HepG2 (cell line): ENCODE measurements at regions not wholly inside any gene's neighbourhood (a gene's known extent, or its start where the extent isn't known, plus 50 kb on each side); places are given as distances from the start of the nearest gene placed in this dataset.

Source experiments
- ATAC-seq: fragments of 200-7000 bp; cut with Tn5 transposase; 3 replicates; pipeline ENCODE4 v1.9.1; 2020; ENCODE audit warnings: mild to moderate bottlenecking, moderate library complexity
- BruUV-seq: library from RNA; stranded (reverse); fragments of 400-500 nt; replicated peaks from 2 replicates; lab custom pipeline; 2021; lab: Mats Ljungman, UMichigan
- CTCF ChIA-PET: fragments of 300-600 bp; formaldehyde crosslinking; extraction: SDS; loops from one replicate; lab custom pipeline; 2021; ENCODE audit warnings: low total read pairs, inconsistent platforms, low intra/inter-chr PET ratio; lab: Yijun Ruan, JAX
- POLR2A ChIA-PET: fragments of 350-600 bp; sonication (Branson Sonifier 250); formaldehyde crosslinking; loops from one replicate; lab custom pipeline; 2020; ENCODE audit warnings: antibody characterized with exemption, inconsistent platforms; lab: Yijun Ruan, JAX
- DNase-seq: peaks from one replicate; pipeline ENCODE4 v3.0.0-alpha.2; 2015; ENCODE audit warnings: low spot score
- FAIRE-seq: peaks from 3 replicates; lab custom pipeline; 2011; peaks lifted over from hg19 to GRCh38; lab: Jason Lieb, UNC
- H2AFZ ChIP-seq: one replicate; pipeline ENCODE4 v1.6.1; 2011; ENCODE audit warnings: low read length, inconsistent platforms
- H3K27ac ChIP-seq: fragments of 300-600 bp; 3 replicates; pipeline ENCODE4 v1.8.0; 2011; ENCODE audit warnings: mixed run types, mild to moderate bottlenecking, mixed read lengths, low read length, inconsistent platforms; ENCODE audit not compliant: insufficient read depth; ENCODE audit errors: extremely low read length
- H3K27me3 ChIP-seq, 2 experiments: fragments of 200-600 bp in 1 of 2; 2 replicates in 1 of 2; 3 replicates in 1 of 2; pipeline versions ENCODE4 v1.6.0 to v1.8.0; 2011; ENCODE audit warnings: low read length in 2 of 2, mild to moderate bottlenecking in 2 of 2, moderate library complexity in 2 of 2, inconsistent platforms in 1 of 2; ENCODE audit not compliant: insufficient read depth in 2 of 2, control insufficient read depth in 1 of 2
- H3K36me3 ChIP-seq, 2 experiments: fragments of 200-600 bp in 1 of 2; replicated peaks in 1 of 2; 2 replicates in 1 of 2; 3 replicates in 1 of 2; pipeline versions ENCODE4 v1.5.1 to v1.8.0; 2011; ENCODE audit warnings: low read length in 2 of 2, inconsistent platforms in 1 of 2; ENCODE audit not compliant: insufficient read depth in 2 of 2, control insufficient read depth in 1 of 2
- H3K4me1 ChIP-seq: 2 replicates; pipeline ENCODE4 v1.5.1; 2012; ENCODE audit warnings: low read length, inconsistent platforms; ENCODE audit not compliant: insufficient read depth
- H3K4me2 ChIP-seq: 2 replicates; pipeline ENCODE4 v1.6.0; 2011; ENCODE audit warnings: low read depth, low read length, inconsistent platforms
- H3K4me3 ChIP-seq, 3 experiments: fragments of 200-600 bp in 1 of 3; sonication (generic), shearing (Covaris generic) in 1 of 3; replicated peaks in 1 of 3; 2 replicates each; pipeline ENCODE4 v1.5.1; 2011 to 2016; ENCODE audit warnings: low read length in 3 of 3, inconsistent platforms in 2 of 3, low read depth in 2 of 3, mild to moderate bottlenecking in 2 of 3, control low read depth in 1 of 3, mixed read lengths in 1 of 3; ENCODE audit not compliant: insufficient read depth in 1 of 3
- H3K79me2 ChIP-seq: one replicate; pipeline ENCODE4 v1.6.1; 2011; ENCODE audit warnings: low read length, inconsistent platforms; ENCODE audit not compliant: insufficient read depth
- H3K9ac ChIP-seq: 2 replicates; pipeline ENCODE4 v1.6.0; 2011; ENCODE audit warnings: mild to moderate bottlenecking, low read depth, low read length, inconsistent platforms; ENCODE audit not compliant: insufficient read depth
- H3K9me3 ChIP-seq: 2 replicates; pipeline ENCODE4 v1.5.1; 2012; ENCODE audit warnings: mild to moderate bottlenecking, low read length
- H4K20me1 ChIP-seq: 2 replicates; pipeline ENCODE4 v1.6.0; 2011; ENCODE audit warnings: inconsistent platforms, mild to moderate bottlenecking, low read length, moderate library complexity; ENCODE audit not compliant: insufficient read depth
- PREB ChIP-seq: sonication (generic); formaldehyde crosslinking; IDR thresholded peaks from 2 replicates; pipeline ENCODE4 v1.4.0; 2020; ENCODE audit warnings: missing genetic modification reagents
- ZBTB40 ChIP-seq, 2 experiments: fragments of 450-650 bp in 1 of 2; sonication (generic) in 1 of 2; formaldehyde crosslinking in 1 of 2; IDR thresholded peaks; 2 replicates each; pipeline versions ENCODE4 v1.6.1 to v1.8.0; 2016 to 2022; ENCODE audit warnings: antibody characterized with exemption in 1 of 2, mild to moderate bottlenecking in 1 of 2, missing genetic modification reagents in 1 of 2
- WGBS: methylation state at CpG from one replicate; pipeline ENCODE4 v1.1.6; 2017; ENCODE audit warnings: low lambda C conversion rate; 5-methylcytosine and 5-hydroxymethylcytosine counted together
- in situ Hi-C: cut with HindIII; loops from 2 replicates; pipeline ENCODE4 v1.10.0; 2017; ENCODE audit warnings: low pct_unique_long_range_greater_than_20kb; ENCODE audit not compliant: extremely low pct_ligation_motif_present
- intact Hi-C: fragments of 100-400 bp; cut with micrococcal nuclease; formaldehyde crosslinking; loops from one replicate; pipeline ENCODE4 v1.10.0; 2022; ENCODE audit not compliant: unreplicated experiment

- Histone ChIP-seq H3K79me2 (no peaks in the 10 kb centered on the region), H3K4me1 (no peaks in the 10 kb centered on the region), H3K4me3 (no peak overlapping the region), H2AFZ (no peak overlapping the region), H4K20me1 (no peaks in the 10 kb centered on the region), H3K27ac (no peak overlapping the region), H3K9ac (no peak overlapping the region), H3K9me3 (no peaks in the 10 kb centered on the region), H3K4me2 (no peak overlapping the region), H3K36me3 (no peaks in the 10 kb centered on the region), H3K27me3 (no peaks in the 10 kb centered on the region; a peak in 2 of 5 replicates)
- in situ Hi-C loops (no loop called here), intact Hi-C loops (no loop called here)
- WGBS = 2% methylated on average over 7 of the region's 7 CpGs
- no peak for ATAC-seq
- POLR2A ChIA-PET = no interaction called here
- CTCF ChIA-PET = no interaction called here
- BruUV-seq = no TSS peak
- no peak for TF ChIP-seq PREB (CRISPR knock-in tag)
- TF ChIP-seq ZBTB40 (IDR thresholded peaks at IDR 0.05) = no peak
- no peak for TF ChIP-seq ZBTB40 (CRISPR knock-in tag; IDR thresholded peaks at IDR 0.05)
- DNase-seq = no peak
- FAIRE-seq = no peak
Measured at GRCh38 chr6:90703336-90703735, 116.5 kb upstream of the MAP3K7 start.
